Endodermal cell (in vitro differentiated cells): ENCODE measurements at regions not wholly inside any gene's neighbourhood (a gene's known extent, or its start where the extent isn't known, plus 50 kb on each side); places are given as distances from the start of the nearest gene placed in this dataset.
A peak's percentile ranks its signal among the peaks of the same experiment; 100 is the strongest.
"Not testable (repeated sequence)": the region's sequence is repeated elsewhere in the genome, so short reads cannot be mapped to it uniquely, and the experiment has no call there.

Experiments
- DNase-seq: peaks from one replicate; pipeline ENCODE4 v3.0.0-alpha.2; 2017
- H3K27ac ChIP-seq: 2 replicates; pipeline ENCODE4 v1.5.1; 2013; ENCODE audit warnings: mild to moderate bottlenecking, low read depth, low read length, moderate library complexity
- H3K27me3 ChIP-seq: 2 replicates; pipeline ENCODE4 v1.6.1; 2013; ENCODE audit warnings: mild to moderate bottlenecking, low read length, moderate library complexity; ENCODE audit not compliant: insufficient read depth, control insufficient read depth, poor library complexity, severe bottlenecking
- H3K36me3 ChIP-seq: 2 replicates; pipeline ENCODE4 v1.7.0; 2013; ENCODE audit warnings: mild to moderate bottlenecking, low read length, moderate library complexity; ENCODE audit not compliant: control insufficient read depth, insufficient read depth
- H3K4me1 ChIP-seq: one replicate; pipeline ENCODE4 v1.7.0; 2013; ENCODE audit warnings: low read length; ENCODE audit not compliant: control insufficient read depth, insufficient read depth
- H3K4me3 ChIP-seq: 2 replicates; pipeline ENCODE4 v1.5.1; 2013; ENCODE audit warnings: mild to moderate bottlenecking, low read length, moderate library complexity
- H3K9ac ChIP-seq: 2 replicates; pipeline ENCODE4 v1.6.1; 2013; ENCODE audit warnings: mild to moderate bottlenecking, low read length, moderate library complexity; ENCODE audit not compliant: poor library complexity, severe bottlenecking; ENCODE audit errors: extremely low read depth
- H3K9me3 ChIP-seq: 2 replicates; pipeline ENCODE4 v1.6.1; 2013; ENCODE audit warnings: mild to moderate bottlenecking, low read length, moderate library complexity; ENCODE audit not compliant: control insufficient read depth
- H3K27ac Mint-ChIP-seq: 2 replicates; pipeline ENCODE4 v1.8.0; 2020; ENCODE audit warnings: mixed read lengths
- H3K27me3 Mint-ChIP-seq: 2 replicates; pipeline ENCODE4 v1.8.0; 2021; ENCODE audit warnings: mild to moderate bottlenecking, mixed read lengths; ENCODE audit not compliant: insufficient read depth
- H3K36me3 Mint-ChIP-seq: 2 replicates; pipeline ENCODE4 v1.8.0; 2020; ENCODE audit warnings: low read depth, mixed read lengths
- H3K4me1 Mint-ChIP-seq: 2 replicates; pipeline ENCODE4 v1.8.0; 2020; ENCODE audit warnings: mixed read lengths
- H3K4me3 Mint-ChIP-seq: 2 replicates; pipeline ENCODE4 v1.8.0; 2020; ENCODE audit warnings: mild to moderate bottlenecking, moderate library complexity, mixed read lengths
- H3K9me3 Mint-ChIP-seq: 2 replicates; pipeline ENCODE4 v1.8.0; 2020; ENCODE audit warnings: mild to moderate bottlenecking, mixed read lengths
- CTCF ChIP-seq: fragments of 200-600 bp; sonication (generic); conservative IDR thresholded peaks from 2 replicates; pipeline ENCODE4 v1.5.0; 2021; ENCODE audit warnings: antibody characterized with exemption, mild to moderate bottlenecking
- WGBS, 2 experiments: methylation state at CpG; one replicate each; pipeline versions ENCODE4 v1.1.5 to v1.1.7; 2013; ENCODE audit warnings: missing lambda C conversion rate in 2 of 2, mixed read lengths in 1 of 2; ENCODE audit not compliant: insufficient coverage in 1 of 2, insufficient read length in 1 of 2; 5-methylcytosine and 5-hydroxymethylcytosine counted together

- peaks cover 9% of the 10 kb centered on the region for H3K4me1 Mint-ChIP-seq
- H3K9me3 Mint-ChIP-seq: no peaks in the 10 kb centered on the region
- no peaks in the 10 kb centered on the region for H3K36me3 ChIP-seq
- no peaks in the 10 kb centered on the region for H3K27me3 Mint-ChIP-seq
- H3K36me3 Mint-ChIP-seq: no peaks in the 10 kb centered on the region
- no peak overlapping the region for H3K9ac ChIP-seq
- 92 to 100% methylated on average over 2 to 3 of the region's 3 CpGs for WGBS, 2 experiments
- no peak overlapping the region for H3K4me3 Mint-ChIP-seq
- H3K27ac ChIP-seq: no peak overlapping the region
- H3K27me3 ChIP-seq: no peaks in the 10 kb centered on the region
- TF ChIP-seq CTCF: no peak
- no peaks in the 10 kb centered on the region for H3K9me3 ChIP-seq
- H3K4me1 ChIP-seq: peaks cover 2% of the 10 kb centered on the region
- H3K4me3 ChIP-seq: no peak overlapping the region
- no peak for DNase-seq
- H3K27ac Mint-ChIP-seq: no peak overlapping the region
Measured at GRCh38 chr10:77721815-77722214, 84.2 kb upstream of the KCNMA1 start.

- Mint-ChIP-seq H3K9me3 (no peaks in the 10 kb centered on the region), H3K4me3 (no peak overlapping the region)
Measured at GRCh38 chr10:77718957-77719356, 81.3 kb upstream of the KCNMA1 start.

GRCh38 chr10:77718312-77718711, 80.7 kb upstream of the KCNMA1 start:
- not testable (repeated sequence) for H3K4me1 ChIP-seq, H3K4me3 ChIP-seq, H3K27ac Mint-ChIP-seq, H3K36me3 Mint-ChIP-seq, H3K27me3 ChIP-seq, H3K27ac ChIP-seq, H3K9me3 Mint-ChIP-seq, H3K4me3 Mint-ChIP-seq, DNase-seq, H3K27me3 Mint-ChIP-seq, H3K9ac ChIP-seq, H3K9me3 ChIP-seq, H3K36me3 ChIP-seq
- WGBS, 2 experiments: 82 to 94% methylated on average over 2 to 5 of the region's 6 CpGs
- H3K4me1 Mint-ChIP-seq: peaks cover 18% of the 10 kb centered on the region

More at GRCh38 chr10:77718957-77719356, 81.3 kb upstream of the KCNMA1 start:
- no peak overlapping the region for H3K9ac ChIP-seq
- H3K27ac Mint-ChIP-seq: no peak overlapping the region
- no peaks in the 10 kb centered on the region for H3K27me3 ChIP-seq
- no peaks in the 10 kb centered on the region for H3K36me3 Mint-ChIP-seq
- H3K27me3 Mint-ChIP-seq: peaks cover 2% of the 10 kb centered on the region
- peaks cover 13% of the 10 kb centered on the region for H3K4me1 Mint-ChIP-seq
- no peak overlapping the region for H3K4me3 ChIP-seq
- H3K4me1 ChIP-seq: peaks cover 7% of the 10 kb centered on the region
- no peaks in the 10 kb centered on the region for H3K9me3 ChIP-seq
- no peak for DNase-seq
- no peak overlapping the region for H3K27ac ChIP-seq
- H3K36me3 ChIP-seq: no peaks in the 10 kb centered on the region
- 89 to 100% methylated on average over 2 of the region's 2 CpGs for WGBS, 2 experiments
- TF ChIP-seq CTCF: no peak

GRCh38 chr10:77717336-77717735, 79.7 kb upstream of the KCNMA1 start:
- H3K27me3 Mint-ChIP-seq: peaks cover 13% of the 10 kb centered on the region
- TF ChIP-seq CTCF: no peak
- H3K4me3 Mint-ChIP-seq: no peak overlapping the region
- Histone ChIP-seq H3K27ac (peak overlapping the region; percentile 89), H3K27me3 (no peaks in the 10 kb centered on the region), H3K36me3 (no peaks in the 10 kb centered on the region), H3K4me1 (peaks cover 7% of the 10 kb centered on the region), H3K9ac (no peak overlapping the region), H3K4me3 (no peak overlapping the region), H3K9me3 (no peaks in the 10 kb centered on the region)
- H3K9me3 Mint-ChIP-seq: no peaks in the 10 kb centered on the region
- no peak overlapping the region for H3K27ac Mint-ChIP-seq
- peaks cover 10% of the 10 kb centered on the region for H3K4me1 Mint-ChIP-seq
- no peaks in the 10 kb centered on the region for H3K36me3 Mint-ChIP-seq
- DNase-seq: no peak
- 84 to 100% methylated on average over 2 to 3 of the region's 3 CpGs for WGBS, 2 experiments
